GM12878 (cell line): ENCODE measurements at regions not wholly inside any gene's neighbourhood (a gene's known extent, or its start where the extent isn't known, plus 50 kb on each side); places are given as distances from the start of the nearest gene placed in this dataset.

ENCODE experiments used
- ATAC-seq: fragments of 200-7000 bp; cut with Tn5 transposase; 3 replicates; pipeline ENCODE4 v1.9.1; 2020; ENCODE audit warnings: mild to moderate bottlenecking, moderate library complexity
- BruUV-seq: library from RNA; stranded (reverse); fragments of 400-500 nt; replicated peaks from 2 replicates; lab custom pipeline; 2021; lab: Mats Ljungman, UMichigan
- CTCF ChIA-PET: fragments of 300-600 bp; sonication (Branson Sonifier 250); formaldehyde crosslinking; extraction: SDS; loops from one replicate; lab custom pipeline; 2021; ENCODE audit warnings: inconsistent platforms; lab: Yijun Ruan, JAX
- POLR2A ChIA-PET: fragments of 350-600 bp; formaldehyde crosslinking; extraction: SDS; loops from one replicate; lab custom pipeline; 2021; ENCODE audit warnings: inconsistent platforms; lab: Charles Lee
- RAD21 ChIA-PET: fragments of 300-600 bp; sonication (Branson Sonifier 250); formaldehyde crosslinking; loops from one replicate; lab custom pipeline; 2023; ENCODE audit warnings: antibody characterized with exemption; ENCODE audit not compliant: unreplicated experiment; lab: Charles Lee
- SMC1A ChIA-PET: fragments of 300-600 bp; sonication (Branson Sonifier 250); formaldehyde crosslinking; loops from one replicate; lab custom pipeline; 2023; ENCODE audit not compliant: unreplicated experiment, uncharacterized antibody; lab: Charles Lee
- DNase-seq: peaks from one replicate; pipeline ENCODE4 v3.0.0-alpha.2; 2011; ENCODE audit warnings: low read depth, low spot score
- FAIRE-seq: peaks from 3 replicates; lab custom pipeline; 2011; peaks lifted over from hg19 to GRCh38; lab: Jason Lieb, UNC
- H2AFZ ChIP-seq: 2 replicates; pipeline ENCODE4 v1.6.0; 2011; ENCODE audit warnings: low read depth, low read length, control low read depth; ENCODE audit not compliant: control insufficient read depth
- H3K27ac ChIP-seq: 2 replicates; pipeline ENCODE4 v1.5.1; 2011; ENCODE audit warnings: control low read depth; ENCODE audit not compliant: control insufficient read depth, insufficient read depth
- H3K27me3 ChIP-seq, 2 experiments: replicated peaks in 1 of 2; 2 replicates each; pipeline versions ENCODE4 v1.6.0 to v1.6.1; 2011; ENCODE audit warnings: low read length in 1 of 2; ENCODE audit not compliant: control insufficient read depth in 2 of 2, insufficient read depth in 2 of 2
- H3K36me3 ChIP-seq, 2 experiments: 2 replicates each; pipeline ENCODE4 v1.5.1; 2011; ENCODE audit warnings: low read length in 1 of 2; ENCODE audit not compliant: control insufficient read depth in 2 of 2, insufficient read depth in 2 of 2
- H3K4me1 ChIP-seq: 2 replicates; pipeline ENCODE4 v1.6.1; 2011; ENCODE audit warnings: mild to moderate bottlenecking, low read length, moderate library complexity, mixed read lengths; ENCODE audit not compliant: control insufficient read depth, insufficient read depth
- H3K4me2 ChIP-seq: 2 replicates; pipeline ENCODE4 v1.6.0; 2011; ENCODE audit warnings: control low read depth; ENCODE audit not compliant: control insufficient read depth, insufficient read depth
- H3K4me3 ChIP-seq: fragments of 200-600 bp; sonication (generic); 2 replicates; pipeline ENCODE4 v1.5.1; 2016
- H3K79me2 ChIP-seq: 2 replicates; pipeline ENCODE4 v1.6.0; 2011; ENCODE audit warnings: low read length; ENCODE audit not compliant: control insufficient read depth, insufficient read depth
- H3K9ac ChIP-seq: 2 replicates; pipeline ENCODE4 v1.8.0; 2011; ENCODE audit warnings: low read length, control low read depth, mixed read lengths; ENCODE audit not compliant: control insufficient read depth, insufficient read depth
- H3K9me3 ChIP-seq: replicated peaks from 3 replicates; pipeline ENCODE4 v1.5.1; 2011; ENCODE audit warnings: mild to moderate bottlenecking, low read length; ENCODE audit not compliant: control insufficient read depth, insufficient read depth
- H4K20me1 ChIP-seq: 2 replicates; pipeline ENCODE4 v1.6.0; 2011; ENCODE audit not compliant: control insufficient read depth, insufficient read depth
- CBFB ChIP-seq: IDR thresholded peaks from 2 replicates; pipeline ENCODE4 v1.6.1; 2016; ENCODE audit warnings: antibody characterized with exemption, low read depth
- CBX3 ChIP-seq: fragments of 200-600 bp; sonication (generic); IDR thresholded peaks from 2 replicates; pipeline ENCODE4 v1.6.1; 2016; ENCODE audit warnings: low read depth, borderline replicate concordance
- EGR1 ChIP-seq, 2 experiments: IDR thresholded peaks; 1 replicate in 1 of 2; 2 replicates in 1 of 2; pipeline ENCODE4 v1.6.1; 2011 to 2012; ENCODE audit warnings: low read depth in 2 of 2, low read length in 2 of 2, borderline replicate concordance in 1 of 2, mild to moderate bottlenecking in 1 of 2, moderate library complexity in 1 of 2
- GABPA ChIP-seq: IDR thresholded peaks from 2 replicates; pipeline ENCODE4 v1.6.1; 2014; ENCODE audit warnings: antibody characterized with exemption, low read depth, mild to moderate bottlenecking, inconsistent platforms
- HDAC6 ChIP-seq: fragments of 200-600 bp; sonication (generic); IDR thresholded peaks from one replicate; pipeline ENCODE4 v1.8.0; 2017; ENCODE audit warnings: antibody characterized with exemption; ENCODE audit not compliant: unreplicated experiment
- JUND ChIP-seq: IDR thresholded peaks from 2 replicates; pipeline ENCODE4 v1.6.1; 2012; ENCODE audit warnings: low read depth, mild to moderate bottlenecking, low read length, improper control_type of control experiment, moderate library complexity
- MYC ChIP-seq: IDR thresholded peaks from 2 replicates; pipeline ENCODE4 v1.6.1; 2011; ENCODE audit warnings: mild to moderate bottlenecking, low read length, moderate library complexity, inconsistent platforms; ENCODE audit not compliant: insufficient read depth, insufficient replicate concordance, insufficient read length, severe bottlenecking
- NFYA ChIP-seq: IDR thresholded peaks from 2 replicates; pipeline ENCODE4 v1.6.1; 2011; ENCODE audit warnings: low read depth, mild to moderate bottlenecking, low read length, improper control_type of control experiment, borderline replicate concordance
- NRF1 ChIP-seq: conservative IDR thresholded peaks from 2 replicates; pipeline ENCODE4 v1.6.1; 2011; ENCODE audit warnings: mild to moderate bottlenecking, low read depth, low read length, improper control_type of control experiment
- RAD21 ChIP-seq: IDR thresholded peaks from 2 replicates; pipeline ENCODE4 v1.6.1; 2011; ENCODE audit warnings: mild to moderate bottlenecking, low read depth, low read length, moderate library complexity; ENCODE audit not compliant: insufficient read depth
- RFX5 ChIP-seq: IDR thresholded peaks from 2 replicates; pipeline ENCODE4 v1.6.1; 2011; ENCODE audit warnings: low read depth, low read length, improper control_type of control experiment
- RUNX3 ChIP-seq: IDR thresholded peaks from 2 replicates; pipeline ENCODE4 v1.6.1; 2012; ENCODE audit warnings: low read length, inconsistent platforms
- TCF7 ChIP-seq: IDR thresholded peaks from 2 replicates; pipeline ENCODE4 v1.6.1; 2014; ENCODE audit warnings: antibody characterized with exemption, borderline replicate concordance
- ZBTB4 ChIP-seq: fragments of 450-650 bp; formaldehyde crosslinking; IDR thresholded peaks from 2 replicates; pipeline ENCODE4 v1.4.0; 2022; ENCODE audit warnings: mild to moderate bottlenecking, moderate library complexity
- ZNF207 ChIP-seq: fragments of 450-650 bp; IDR thresholded peaks from 2 replicates; pipeline ENCODE4 v1.6.1; 2014; ENCODE audit warnings: antibody characterized with exemption, mild to moderate bottlenecking, borderline replicate concordance
- WGBS: methylation state at CpG from one replicate; pipeline ENCODE4 v1.1.6; 2016; ENCODE audit warnings: low lambda C conversion rate; ENCODE audit not compliant: insufficient replicate concordance, insufficient coverage; ENCODE audit errors: missing lambda C conversion rate; 5-methylcytosine and 5-hydroxymethylcytosine counted together
- in situ Hi-C: fragments of 300-500 bp; cut with MboI; formaldehyde crosslinking; loops from 9 replicates; pipeline ENCODE4 v1.14.3; 2018; ENCODE audit warnings: mixed read lengths
- intact Hi-C: fragments of 100-400 bp; cut with micrococcal nuclease; formaldehyde crosslinking; loops from one replicate; pipeline ENCODE4 v1.14.2; 2022; ENCODE audit not compliant: unreplicated experiment
- TF ChIP-seq, protein P1 (sequence below): fragments of 450-650 bp; IDR thresholded peaks from 2 replicates; pipeline ENCODE4 v1.6.1; 2014; ENCODE audit warnings: mild to moderate bottlenecking
- TF ChIP-seq, protein P2 (sequence below): fragments of 150-350 bp; IDR thresholded peaks from 2 replicates; pipeline ENCODE4 v1.6.1; 2016; ENCODE audit warnings: low read depth, low read length

- in situ Hi-C loops, result no loop called here
- 98% methylated on average over 2 of the region's 2 CpGs for WGBS
- no peak for FAIRE-seq
These were observed 538.5 kb downstream of the ZEB2 start for GRCh38 chr2:143981428-143981827.

More at GRCh38 chr2:143981428-143981827, 538.5 kb downstream of the ZEB2 start:
- Histone ChIP-seq H4K20me1 (no peaks in the 10 kb centered on the region), H3K4me2 (no peak overlapping the region), H3K79me2 (no peaks in the 10 kb centered on the region), H3K9me3 (no peaks in the 10 kb centered on the region), H3K27me3 (no peaks in the 10 kb centered on the region), H3K27ac (no peak overlapping the region), H3K4me1 (no peaks in the 10 kb centered on the region), H3K9ac (no peak overlapping the region), H2AFZ (no peak overlapping the region), H3K4me3 (no peak overlapping the region), H3K36me3 (no peaks in the 10 kb centered on the region)
- ChIA-PET CTCF (interaction anchor here (1.2 kb wide), 1 partner anchor 62 kb away, joined by 4 read pairs; no protein-coding TSS in a partner anchor), POLR2A (no interaction called here), SMC1A (no interaction called here), RAD21 (no interaction called here)
- intact Hi-C loops, result no loop called here
- ATAC-seq (no peak), DNase-seq (no peak)
- TF ChIP-seq NRF1 (no peak), EGR1 (IDR thresholded peaks at IDR 0.05; ENCODE audit: borderline replicate concordance in 1 of 2, low read depth in 2 of 2, low read length in 2 of 2) (no peak), RFX5 (no peak), NFYA (no peak), CBFB (no peak), RAD21 (no peak), ZNF207 (no peak), JUND (no peak), CBX3 (no peak), TCF7 (no peak), GABPA (no peak), ZBTB4 (CRISPR knock-in tag) (no peak), MYC (no peak), HDAC6 (no peak), RUNX3 (no peak)
- TF ChIP-seq, protein P1, sequence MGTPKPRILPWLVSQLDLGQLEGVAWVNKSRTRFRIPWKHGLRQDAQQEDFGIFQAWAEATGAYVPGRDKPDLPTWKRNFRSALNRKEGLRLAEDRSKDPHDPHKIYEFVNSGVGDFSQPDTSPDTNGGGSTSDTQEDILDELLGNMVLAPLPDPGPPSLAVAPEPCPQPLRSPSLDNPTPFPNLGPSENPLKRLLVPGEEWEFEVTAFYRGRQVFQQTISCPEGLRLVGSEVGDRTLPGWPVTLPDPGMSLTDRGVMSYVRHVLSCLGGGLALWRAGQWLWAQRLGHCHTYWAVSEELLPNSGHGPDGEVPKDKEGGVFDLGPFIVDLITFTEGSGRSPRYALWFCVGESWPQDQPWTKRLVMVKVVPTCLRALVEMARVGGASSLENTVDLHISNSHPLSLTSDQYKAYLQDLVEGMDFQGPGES, result no peak
- TF ChIP-seq, protein P2, sequence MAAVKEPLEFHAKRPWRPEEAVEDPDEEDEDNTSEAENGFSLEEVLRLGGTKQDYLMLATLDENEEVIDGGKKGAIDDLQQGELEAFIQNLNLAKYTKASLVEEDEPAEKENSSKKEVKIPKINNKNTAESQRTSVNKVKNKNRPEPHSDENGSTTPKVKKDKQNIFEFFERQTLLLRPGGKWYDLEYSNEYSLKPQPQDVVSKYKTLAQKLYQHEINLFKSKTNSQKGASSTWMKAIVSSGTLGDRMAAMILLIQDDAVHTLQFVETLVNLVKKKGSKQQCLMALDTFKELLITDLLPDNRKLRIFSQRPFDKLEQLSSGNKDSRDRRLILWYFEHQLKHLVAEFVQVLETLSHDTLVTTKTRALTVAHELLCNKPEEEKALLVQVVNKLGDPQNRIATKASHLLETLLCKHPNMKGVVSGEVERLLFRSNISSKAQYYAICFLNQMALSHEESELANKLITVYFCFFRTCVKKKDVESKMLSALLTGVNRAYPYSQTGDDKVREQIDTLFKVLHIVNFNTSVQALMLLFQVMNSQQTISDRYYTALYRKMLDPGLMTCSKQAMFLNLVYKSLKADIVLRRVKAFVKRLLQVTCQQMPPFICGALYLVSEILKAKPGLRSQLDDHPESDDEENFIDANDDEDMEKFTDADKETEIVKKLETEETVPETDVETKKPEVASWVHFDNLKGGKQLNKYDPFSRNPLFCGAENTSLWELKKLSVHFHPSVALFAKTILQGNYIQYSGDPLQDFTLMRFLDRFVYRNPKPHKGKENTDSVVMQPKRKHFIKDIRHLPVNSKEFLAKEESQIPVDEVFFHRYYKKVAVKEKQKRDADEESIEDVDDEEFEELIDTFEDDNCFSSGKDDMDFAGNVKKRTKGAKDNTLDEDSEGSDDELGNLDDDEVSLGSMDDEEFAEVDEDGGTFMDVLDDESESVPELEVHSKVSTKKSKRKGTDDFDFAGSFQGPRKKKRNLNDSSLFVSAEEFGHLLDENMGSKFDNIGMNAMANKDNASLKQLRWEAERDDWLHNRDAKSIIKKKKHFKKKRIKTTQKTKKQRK, result no peak
- no TSS peak for BruUV-seq
